IMR-90 (cell line): ENCODE measurements at regions not wholly inside any gene's neighbourhood (a gene's known extent, or its start where the extent isn't known, plus 50 kb on each side); places are given as distances from the start of the nearest gene placed in this dataset.

Experiments used
- ATAC-seq: fragments of 200-7000 bp; cut with Tn5 transposase; 2 replicates; pipeline ENCODE4 v1.9.1; 2020; ENCODE audit warnings: low read depth, mild to moderate bottlenecking, moderate library complexity
- BruUV-seq: library from RNA; stranded (reverse); fragments of 400-500 nt; replicated peaks from 2 replicates; lab custom pipeline; 2021; lab: Mats Ljungman, UMichigan
- CTCF ChIA-PET: fragments of 300-600 bp; formaldehyde crosslinking; extraction: SDS; loops from one replicate; lab custom pipeline; 2021; ENCODE audit warnings: antibody characterized with exemption; lab: Yijun Ruan, JAX
- POLR2A ChIA-PET: fragments of 300-600 bp; sonication (Branson Sonifier 250); formaldehyde crosslinking; loops from one replicate; lab custom pipeline; 2022; ENCODE audit warnings: antibody characterized with exemption; ENCODE audit not compliant: unreplicated experiment; lab: Charles Lee
- DNase-seq: peaks from one replicate; pipeline ENCODE4 v3.0.0; 2013
- H2AFZ ChIP-seq: replicated peaks from 2 replicates; pipeline ENCODE3; 2013; ENCODE audit warnings: low read length, mild to moderate bottlenecking; ENCODE audit not compliant: poor library complexity
- H2AK5ac ChIP-seq: 2 replicates; pipeline ENCODE4 v1.6.1; 2013; ENCODE audit warnings: low read depth, low read length, inconsistent platforms
- H2AK9ac ChIP-seq: replicated peaks from 2 replicates; pipeline ENCODE3; 2013; ENCODE audit warnings: mild to moderate bottlenecking, low read depth, low read length, moderate library complexity; ENCODE audit not compliant: poor library complexity
- H2BK120ac ChIP-seq: 2 replicates; pipeline ENCODE4 v1.6.1; 2013; ENCODE audit warnings: low read depth, low read length, inconsistent platforms
- H2BK15ac ChIP-seq: 3 replicates; pipeline ENCODE4 v1.6.1; 2013; ENCODE audit warnings: low read depth, low read length, inconsistent platforms
- H2BK20ac ChIP-seq: 2 replicates; pipeline ENCODE4 v1.6.1; 2013; ENCODE audit warnings: low read depth, mild to moderate bottlenecking, inconsistent platforms, low read length, moderate library complexity
- H2BK5ac ChIP-seq: 2 replicates; pipeline ENCODE4 v1.6.1; 2013; ENCODE audit warnings: mild to moderate bottlenecking, low read depth, low read length, inconsistent platforms; ENCODE audit not compliant: poor library complexity, severe bottlenecking
- H3K14ac ChIP-seq: replicated peaks from 2 replicates; pipeline ENCODE4 v1.6.1; 2013; ENCODE audit warnings: low read depth, low read length, inconsistent platforms
- H3K18ac ChIP-seq: 2 replicates; pipeline ENCODE4 v1.6.1; 2013; ENCODE audit warnings: low read depth, low read length, control low read depth
- H3K23ac ChIP-seq: 2 replicates; pipeline ENCODE4 v1.6.1; 2013; ENCODE audit warnings: low read depth, low read length, inconsistent platforms
- H3K27ac ChIP-seq: 2 replicates; pipeline ENCODE4 v1.5.1; 2013; ENCODE audit warnings: mild to moderate bottlenecking, control low read depth, low read length; ENCODE audit not compliant: insufficient read depth
- H3K27me3 ChIP-seq: 2 replicates; pipeline ENCODE4 v1.6.1; 2013; ENCODE audit warnings: low read length; ENCODE audit not compliant: control insufficient read depth, insufficient read depth
- H3K36me3 ChIP-seq: 2 replicates; pipeline ENCODE4 v1.6.1; 2013; ENCODE audit warnings: low read length, mixed read lengths; ENCODE audit not compliant: control insufficient read depth, insufficient read depth
- H3K4ac ChIP-seq: 2 replicates; pipeline ENCODE4 v1.6.1; 2013; ENCODE audit warnings: low read depth, low read length, inconsistent platforms
- H3K4me1 ChIP-seq: 2 replicates; pipeline ENCODE4 v1.6.1; 2013; ENCODE audit warnings: low read length, mixed read lengths; ENCODE audit not compliant: control insufficient read depth, insufficient read depth
- H3K4me2 ChIP-seq: 2 replicates; pipeline ENCODE4 v1.6.1; 2013; ENCODE audit warnings: low read depth, mild to moderate bottlenecking, control low read depth, low read length, moderate library complexity
- H3K4me3 ChIP-seq: 2 replicates; pipeline ENCODE4 v1.5.1; 2013; ENCODE audit warnings: low read depth, mild to moderate bottlenecking, control low read depth, low read length, moderate library complexity; ENCODE audit not compliant: insufficient read depth
- H3K56ac ChIP-seq: 2 replicates; pipeline ENCODE4 v1.6.1; 2013; ENCODE audit warnings: low read length, inconsistent platforms; ENCODE audit not compliant: insufficient read depth; ENCODE audit errors: extremely low read depth
- H3K79me1 ChIP-seq, 2 experiments: 2 replicates each; pipeline ENCODE4 v1.6.1; 2013; ENCODE audit warnings: low read length in 2 of 2, inconsistent platforms in 1 of 2, low read depth in 1 of 2
- H3K9ac ChIP-seq: 2 replicates; pipeline ENCODE4 v1.6.1; 2013; ENCODE audit warnings: low read depth, low read length, control low read depth
- H3K9me1 ChIP-seq: 2 replicates; pipeline ENCODE4 v1.6.1; 2013; ENCODE audit warnings: low read length, inconsistent platforms; ENCODE audit not compliant: insufficient read depth
- H3K9me3 ChIP-seq: 2 replicates; pipeline ENCODE4 v1.6.1; 2013; ENCODE audit warnings: low read length; ENCODE audit not compliant: control insufficient read depth, insufficient read depth
- H4K20me1 ChIP-seq: 2 replicates; pipeline ENCODE4 v1.6.1; 2013; ENCODE audit warnings: low read length, inconsistent platforms; ENCODE audit not compliant: insufficient read depth
- H4K5ac ChIP-seq: 2 replicates; pipeline ENCODE4 v1.6.1; 2013; ENCODE audit warnings: mild to moderate bottlenecking, low read depth, low read length, control low read depth
- H4K8ac ChIP-seq, 2 experiments: 2 replicates each; pipeline ENCODE4 v1.6.1; 2013; ENCODE audit warnings: low read depth in 2 of 2, low read length in 2 of 2, control low read depth in 1 of 2, inconsistent platforms in 1 of 2
- H4K91ac ChIP-seq: 2 replicates; pipeline ENCODE4 v1.6.1; 2013; ENCODE audit warnings: low read depth, low read length, inconsistent platforms; ENCODE audit not compliant: insufficient read depth
- CEBPB ChIP-seq: IDR thresholded peaks from 2 replicates; pipeline ENCODE4 v1.6.1; 2012; ENCODE audit warnings: low read depth, low read length, improper control_type of control experiment
- CHD1 ChIP-seq: IDR thresholded peaks from 2 replicates; pipeline ENCODE4 v1.6.1; 2012; ENCODE audit warnings: low read depth, low read length, improper control_type of control experiment
- FOS ChIP-seq: fragments of 150-350 bp; IDR thresholded peaks from 2 replicates; pipeline ENCODE4 v1.6.1; 2016; ENCODE audit warnings: low read depth, low read length
- MAZ ChIP-seq: IDR thresholded peaks from 2 replicates; pipeline ENCODE4 v1.6.1; 2012; ENCODE audit warnings: low read depth, mild to moderate bottlenecking, low read length, improper control_type of control experiment, moderate library complexity, borderline replicate concordance
- RAD21 ChIP-seq: IDR thresholded peaks from 2 replicates; pipeline ENCODE4 v1.6.1; 2012; ENCODE audit warnings: low read length, improper control_type of control experiment
- RCOR1 ChIP-seq: IDR thresholded peaks from 2 replicates; pipeline ENCODE4 v1.6.1; 2012; ENCODE audit warnings: mild to moderate bottlenecking, low read length, improper control_type of control experiment; ENCODE audit not compliant: insufficient replicate concordance
- RFX5 ChIP-seq: IDR thresholded peaks from 2 replicates; pipeline ENCODE4 v1.8.0; 2012; ENCODE audit warnings: low read depth, mild to moderate bottlenecking, low read length, moderate library complexity
- USF2 ChIP-seq: fragments of 150-350 bp; IDR thresholded peaks from 2 replicates; pipeline ENCODE4 v1.6.1; 2017; ENCODE audit warnings: mild to moderate bottlenecking, antibody characterized with exemption, low read length, low read depth
- WGBS, 2 experiments: methylation state at CpG; one replicate each; pipeline versions ENCODE4 v1.1.5 to v1.1.7; 2013; ENCODE audit warnings: missing lambda C conversion rate in 2 of 2; ENCODE audit not compliant: insufficient read length in 1 of 2; ENCODE audit errors: extremely low coverage in 2 of 2; 5-methylcytosine and 5-hydroxymethylcytosine counted together
- dilution Hi-C: fragments of 300-500 bp; cut with HindIII; formaldehyde crosslinking; loops from one replicate; pipeline ENCODE4 v1.14.3; 2018; ENCODE audit warnings: low sequenced_read_pairs; ENCODE audit not compliant: unreplicated experiment
- in situ Hi-C: fragments of 300-500 bp; cut with MboI; formaldehyde crosslinking; loops from 3 replicates; pipeline ENCODE4 v1.14.3; 2019; ENCODE audit warnings: low sequenced_read_pairs, inconsistent platforms, mixed read lengths
- intact Hi-C: fragments of 100-400 bp; cut with micrococcal nuclease; formaldehyde crosslinking; loops from 2 replicates; pipeline ENCODE4 v1.10.0; 2022
- TF ChIP-seq, protein P1 (sequence below): conservative IDR thresholded peaks from 2 replicates; pipeline ENCODE4 v1.5.1; 2012; ENCODE audit warnings: mild to moderate bottlenecking, low read depth, low read length, improper control_type of control experiment
- TF ChIP-seq, protein P2 (sequence below): fragments of 150-350 bp; IDR thresholded peaks from 2 replicates; pipeline ENCODE4 v1.6.1; 2016; ENCODE audit warnings: low read depth, mild to moderate bottlenecking, low read length, moderate library complexity, borderline replicate concordance

GRCh38 chr5:93017376-93017775 is 563.6 kb downstream of the NR2F1-AS1 start:
- Histone ChIP-seq H3K27me3 (no peaks in the 10 kb centered on the region), H4K91ac (no peak overlapping the region), H2AK9ac (no peak overlapping the region), H2AK5ac (no peak overlapping the region), H2BK120ac (no peak overlapping the region), H4K8ac (no peak overlapping the region), H4K5ac (no peak overlapping the region), H3K9me3 (no peaks in the 10 kb centered on the region), H3K18ac (no peak overlapping the region), H4K20me1 (no peaks in the 10 kb centered on the region), H3K9me1 (no peaks in the 10 kb centered on the region), H3K14ac (no peak overlapping the region), H3K9ac (no peak overlapping the region), H2BK15ac (no peak overlapping the region), H3K27ac (no peak overlapping the region), H3K4me3 (no peak overlapping the region), H3K23ac (no peak overlapping the region), H2BK20ac (no peak overlapping the region), H3K4ac (no peak overlapping the region), H2BK5ac (no peak overlapping the region), H3K4me2 (no peak overlapping the region), H3K79me1 (no peaks in the 10 kb centered on the region), H3K4me1 (peaks cover 2% of the 10 kb centered on the region; the same call in 1 of the 2 replicates), H3K56ac (no peak overlapping the region), H2AFZ (no peak overlapping the region), H3K36me3 (no peaks in the 10 kb centered on the region)
- intact Hi-C loops, result no loop called here
- WGBS, 2 experiments, result no CpG with 5 or more reads among the region's 1 CpG
- no peak for TF ChIP-seq CEBPB
- no peak for TF ChIP-seq FOS
- TF ChIP-seq CHD1, result no peak
- TF ChIP-seq MAZ, result no peak
- no peak for TF ChIP-seq RFX5
- no peak for TF ChIP-seq RCOR1
- TF ChIP-seq USF2, result no peak
- TF ChIP-seq, protein P1, sequence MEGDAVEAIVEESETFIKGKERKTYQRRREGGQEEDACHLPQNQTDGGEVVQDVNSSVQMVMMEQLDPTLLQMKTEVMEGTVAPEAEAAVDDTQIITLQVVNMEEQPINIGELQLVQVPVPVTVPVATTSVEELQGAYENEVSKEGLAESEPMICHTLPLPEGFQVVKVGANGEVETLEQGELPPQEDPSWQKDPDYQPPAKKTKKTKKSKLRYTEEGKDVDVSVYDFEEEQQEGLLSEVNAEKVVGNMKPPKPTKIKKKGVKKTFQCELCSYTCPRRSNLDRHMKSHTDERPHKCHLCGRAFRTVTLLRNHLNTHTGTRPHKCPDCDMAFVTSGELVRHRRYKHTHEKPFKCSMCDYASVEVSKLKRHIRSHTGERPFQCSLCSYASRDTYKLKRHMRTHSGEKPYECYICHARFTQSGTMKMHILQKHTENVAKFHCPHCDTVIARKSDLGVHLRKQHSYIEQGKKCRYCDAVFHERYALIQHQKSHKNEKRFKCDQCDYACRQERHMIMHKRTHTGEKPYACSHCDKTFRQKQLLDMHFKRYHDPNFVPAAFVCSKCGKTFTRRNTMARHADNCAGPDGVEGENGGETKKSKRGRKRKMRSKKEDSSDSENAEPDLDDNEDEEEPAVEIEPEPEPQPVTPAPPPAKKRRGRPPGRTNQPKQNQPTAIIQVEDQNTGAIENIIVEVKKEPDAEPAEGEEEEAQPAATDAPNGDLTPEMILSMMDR, result no peak
- TF ChIP-seq RAD21, result no peak
- TF ChIP-seq, protein P2, sequence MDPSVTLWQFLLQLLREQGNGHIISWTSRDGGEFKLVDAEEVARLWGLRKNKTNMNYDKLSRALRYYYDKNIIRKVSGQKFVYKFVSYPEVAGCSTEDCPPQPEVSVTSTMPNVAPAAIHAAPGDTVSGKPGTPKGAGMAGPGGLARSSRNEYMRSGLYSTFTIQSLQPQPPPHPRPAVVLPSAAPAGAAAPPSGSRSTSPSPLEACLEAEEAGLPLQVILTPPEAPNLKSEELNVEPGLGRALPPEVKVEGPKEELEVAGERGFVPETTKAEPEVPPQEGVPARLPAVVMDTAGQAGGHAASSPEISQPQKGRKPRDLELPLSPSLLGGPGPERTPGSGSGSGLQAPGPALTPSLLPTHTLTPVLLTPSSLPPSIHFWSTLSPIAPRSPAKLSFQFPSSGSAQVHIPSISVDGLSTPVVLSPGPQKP, result no peak
- ChIA-PET CTCF (no interaction called here), POLR2A (interaction anchor here (0.7 kb wide), 1 partner anchor 562 kb away, joined by 3 read pairs; no protein-coding TSS in a partner anchor)
- in situ Hi-C loops, result no loop called here
- DNase-seq (no peak), ATAC-seq (no peak)
- no TSS peak for BruUV-seq
- dilution Hi-C loops, result no loop called here
